T1000 (cell line): ENCODE measurements at regions not wholly inside any gene's neighbourhood (a gene's known extent, or its start where the extent isn't known, plus 50 kb on each side); places are given as distances from the start of the nearest gene placed in this dataset.

ENCODE experiments used
- DNase-seq: peaks from one replicate; lab custom pipeline; 2025; ENCODE audit warnings: mixed read lengths; lab: John Stamatoyannopoulos, UW

DNA sequence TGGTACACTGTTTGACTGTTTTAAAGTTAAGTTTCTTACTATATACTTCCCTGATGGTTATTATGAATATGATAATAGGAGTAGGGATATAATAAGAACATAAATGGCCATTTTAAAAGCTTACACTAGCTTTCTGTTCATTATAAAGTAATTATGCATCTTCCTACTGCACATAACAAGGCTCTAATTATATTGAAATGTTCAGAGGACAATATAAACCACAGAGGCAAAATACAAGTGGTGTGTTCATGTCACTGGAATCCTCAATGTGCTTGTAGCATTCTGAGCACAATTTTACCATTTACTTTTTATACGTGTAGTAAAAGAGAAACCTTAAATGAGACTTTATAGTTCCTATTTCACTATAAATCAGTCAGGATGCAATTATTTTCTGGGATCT, 268.3 kb downstream of the TMA16 start:
- DNase-seq = no peak

DNA sequence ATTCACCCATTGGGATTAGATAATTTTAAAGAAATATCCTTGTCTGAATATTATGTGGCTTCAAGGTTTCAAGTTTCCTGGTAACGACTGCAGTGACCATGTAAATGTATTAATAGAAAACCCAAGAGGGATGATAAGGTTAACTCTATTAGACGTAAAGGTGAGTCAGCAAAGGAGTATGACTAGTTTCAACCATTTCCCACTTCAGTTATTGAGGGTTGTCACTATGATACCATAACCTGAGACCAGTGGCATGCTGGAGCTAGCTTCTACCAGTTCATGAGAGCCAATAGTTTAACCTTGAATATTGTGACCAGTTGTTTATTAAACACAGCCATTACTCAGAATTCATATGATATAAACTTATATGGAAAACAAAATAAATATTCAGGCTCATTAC, 270.1 kb downstream of the TMA16 start:
- DNase-seq = no peak

DNA sequence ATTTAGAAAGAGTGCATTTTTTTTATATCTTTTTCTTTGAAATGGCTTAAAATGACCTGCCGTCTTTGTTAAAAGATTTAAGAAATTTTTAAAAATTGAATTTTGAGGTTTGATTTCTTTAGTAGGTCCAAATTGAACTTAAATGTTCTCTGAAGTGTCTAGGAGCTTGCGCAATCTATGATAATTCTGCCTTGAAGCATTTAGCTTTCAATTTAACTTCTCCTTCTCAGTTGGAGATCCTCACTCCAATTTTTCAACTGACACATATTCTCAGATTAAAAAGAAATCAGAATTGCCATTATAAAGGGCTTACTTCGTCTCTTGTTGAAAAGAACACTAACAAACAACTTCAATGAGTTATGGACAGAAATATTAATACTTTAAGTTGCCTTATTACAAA, 273.5 kb downstream of the TMA16 start:
- no peak for DNase-seq

DNA sequence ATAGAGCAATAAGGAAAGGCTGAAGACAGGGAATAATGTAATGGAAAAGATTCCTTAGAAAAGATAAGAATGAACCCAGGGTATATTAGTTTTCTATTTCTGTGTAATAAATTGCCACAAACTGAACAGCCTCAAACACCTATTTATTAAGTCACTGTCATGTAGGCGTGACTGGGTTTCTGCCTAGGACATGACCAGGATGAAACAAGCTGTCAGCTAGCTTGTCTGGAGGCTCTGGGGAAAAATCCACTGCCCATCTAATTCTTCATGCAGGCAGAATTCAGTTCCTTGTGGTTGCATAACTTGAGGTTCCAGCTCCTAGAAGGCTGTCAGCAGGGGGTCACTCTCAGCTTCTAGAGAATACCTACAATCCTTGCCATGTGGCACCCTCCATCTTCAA, 277.7 kb downstream of the TMA16 start:
- no peak for DNase-seq

DNA sequence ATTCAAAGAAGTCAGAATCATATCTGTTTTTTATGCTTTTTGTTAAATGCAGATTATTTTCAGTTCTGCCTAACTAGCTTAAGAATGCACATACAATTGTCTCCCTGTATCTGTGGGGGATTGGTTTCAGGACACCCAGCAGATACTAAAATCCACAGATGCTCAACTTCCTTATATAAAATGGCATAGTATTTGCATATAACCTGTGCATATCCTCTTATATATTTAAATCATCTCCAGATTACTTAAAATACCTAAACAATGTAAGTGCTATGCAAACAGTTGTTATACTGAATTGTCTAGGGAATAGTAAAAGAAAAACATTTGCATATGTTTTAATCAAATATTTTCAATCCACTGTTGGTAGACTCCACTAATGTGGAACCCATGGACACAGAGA, 279.4 kb downstream of the TMA16 start:
- DNase-seq = no peak

DNA sequence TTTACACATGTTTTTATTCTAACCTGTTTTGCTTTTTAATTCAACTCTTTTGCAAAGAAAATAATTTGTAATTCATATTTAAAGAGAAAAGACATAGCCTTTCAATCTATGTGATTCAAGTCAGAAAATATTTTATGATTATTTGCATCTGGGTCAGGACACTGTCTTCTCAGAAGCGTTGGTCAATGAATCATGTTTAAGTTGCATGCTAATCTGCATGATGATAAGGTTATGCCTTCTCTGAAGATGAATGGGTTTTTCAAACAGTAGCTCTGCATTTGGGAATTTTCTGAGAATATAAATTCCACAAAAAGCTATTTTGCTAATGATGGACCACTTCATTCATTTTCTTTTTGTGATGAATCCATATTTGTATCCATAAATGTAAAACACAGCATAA, 282.5 kb downstream of the TMA16 start:
- no peak for DNase-seq

DNA sequence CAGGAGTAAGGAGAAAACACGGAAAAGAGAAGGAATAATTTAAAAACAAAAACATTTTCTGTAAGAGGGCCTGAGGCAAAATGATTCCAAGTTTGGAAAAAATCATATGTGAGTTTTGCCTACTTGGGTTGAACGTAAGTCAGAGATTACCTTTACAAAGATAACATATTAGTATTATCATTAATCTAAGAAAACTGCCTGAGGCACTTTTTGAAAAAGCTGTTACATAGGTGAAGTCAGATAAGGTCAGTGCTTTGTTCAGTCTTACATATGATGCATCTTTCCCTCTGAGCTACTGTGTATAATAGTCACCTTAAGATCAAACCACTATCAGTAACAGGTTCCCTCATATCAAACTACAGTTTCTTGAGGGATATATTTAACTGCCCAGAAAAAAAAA, 287.2 kb downstream of the TMA16 start:
- DNase-seq = no peak

DNA sequence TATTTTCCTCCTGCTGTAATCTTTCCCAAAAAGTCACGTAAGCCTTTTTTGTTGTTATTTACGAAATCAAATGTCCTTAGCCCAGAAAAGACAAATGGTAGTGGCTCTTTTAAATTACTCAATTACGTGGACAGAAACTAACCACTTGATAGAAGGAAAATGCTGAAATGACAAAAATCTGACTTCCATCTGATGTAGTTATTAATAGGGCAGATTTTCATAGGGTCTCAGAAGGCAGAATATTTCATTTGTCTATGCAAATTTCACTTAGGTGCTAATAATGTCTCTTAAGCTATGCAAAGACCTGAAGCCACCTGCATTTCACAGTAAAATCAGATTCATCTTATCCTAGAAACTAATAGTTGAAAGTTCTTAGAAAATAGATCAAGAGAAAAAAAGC, 295.7 kb downstream of the TMA16 start:
- DNase-seq = no peak

DNA sequence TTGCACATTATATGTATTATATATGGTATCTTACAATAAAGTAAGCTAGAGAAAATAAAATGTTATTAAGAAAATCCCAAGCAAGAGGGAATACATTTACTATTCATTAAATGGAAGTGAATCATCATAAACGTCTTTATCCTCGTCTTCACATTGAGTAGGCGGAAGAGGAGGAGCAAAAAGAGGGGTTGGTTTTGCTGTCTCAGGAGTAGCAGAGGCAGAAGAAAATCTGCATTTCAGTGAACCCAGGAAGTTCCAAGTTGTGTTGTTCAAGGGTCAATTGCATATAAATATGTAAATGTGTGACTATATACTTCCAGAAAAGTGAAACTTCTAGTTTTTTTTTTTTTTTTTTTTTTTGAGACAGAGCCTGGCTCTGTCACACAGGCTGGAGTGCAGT, 301.4 kb downstream of the TMA16 start:
- no peak for DNase-seq

DNA sequence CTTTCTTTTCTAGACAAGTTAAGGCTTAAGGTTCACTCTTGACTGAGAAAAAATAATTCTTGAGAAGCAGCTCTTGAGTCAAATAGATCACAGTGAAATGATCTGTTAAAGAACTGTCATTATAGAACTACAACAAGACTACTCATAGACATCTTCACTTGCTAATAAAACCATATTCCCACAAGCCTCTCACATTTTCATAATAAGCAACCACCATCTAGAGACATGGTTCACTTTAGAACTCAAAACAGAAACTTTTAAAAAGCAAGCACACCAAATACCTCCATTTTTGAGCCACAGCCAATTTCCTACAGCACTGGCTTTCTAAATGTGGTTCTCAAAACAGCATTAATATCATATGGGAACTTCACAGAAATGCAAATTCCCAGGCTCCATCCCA, 309.5 kb downstream of the TMA16 start:
- no peak for DNase-seq

DNA sequence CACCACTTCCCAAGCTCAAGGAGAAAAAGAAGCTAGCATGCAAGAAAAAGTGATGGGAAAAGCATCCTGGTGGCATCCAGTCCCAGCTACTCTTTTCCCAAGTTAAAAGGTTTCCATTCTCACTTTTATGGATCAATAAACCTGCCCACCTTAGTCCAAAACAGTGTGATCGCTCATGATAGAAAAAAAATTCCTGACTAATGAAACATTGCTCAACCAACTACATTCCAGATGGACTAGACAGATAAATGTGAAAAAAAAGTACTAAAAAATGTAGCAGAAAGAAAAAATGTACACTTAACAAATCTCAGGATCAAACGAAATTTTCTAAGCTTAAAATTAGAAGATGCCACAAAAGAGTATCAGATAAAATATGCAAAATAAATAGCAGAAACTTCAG, 312.2 kb downstream of the TMA16 start:
- DNase-seq = no peak

DNA sequence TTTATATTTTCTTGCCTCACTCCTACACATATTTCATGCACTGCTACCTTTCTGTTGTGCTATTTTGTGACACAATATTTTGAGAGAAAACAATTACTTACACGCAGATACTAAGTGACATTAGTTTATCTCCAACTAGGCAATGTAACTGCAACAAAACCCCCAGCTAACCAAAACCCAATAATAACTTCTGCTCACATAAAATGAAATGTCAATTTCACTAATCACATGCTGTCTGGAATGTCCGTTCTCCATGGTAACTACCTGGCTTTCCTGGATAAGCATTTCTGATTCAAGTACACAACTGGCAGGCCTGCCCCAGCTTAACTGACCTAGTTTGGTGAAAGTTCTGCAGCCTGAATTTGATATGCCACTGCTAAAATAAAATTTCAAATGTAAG, 313.5 kb downstream of the TMA16 start:
- DNase-seq = no peak

DNA sequence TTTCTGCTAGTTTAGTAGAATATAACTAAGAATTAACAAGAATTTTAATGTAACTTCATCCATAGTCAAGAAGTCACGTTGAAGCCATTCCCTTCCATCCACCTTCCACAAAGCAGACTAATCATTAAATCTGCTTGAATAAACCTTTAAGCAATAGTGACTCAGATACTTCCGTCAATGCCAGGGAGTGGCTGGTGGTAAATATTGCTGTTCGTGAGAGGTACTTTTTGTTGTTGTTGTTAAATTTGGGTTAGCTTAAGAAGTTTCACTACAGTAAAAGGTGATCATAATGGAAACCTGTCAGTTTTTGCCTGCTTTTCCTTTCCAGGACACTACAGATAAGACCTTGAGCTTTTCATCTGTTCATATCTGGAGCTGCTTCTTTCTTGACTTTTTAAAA, 316.3 kb downstream of the TMA16 start:
- DNase-seq = no peak

DNA sequence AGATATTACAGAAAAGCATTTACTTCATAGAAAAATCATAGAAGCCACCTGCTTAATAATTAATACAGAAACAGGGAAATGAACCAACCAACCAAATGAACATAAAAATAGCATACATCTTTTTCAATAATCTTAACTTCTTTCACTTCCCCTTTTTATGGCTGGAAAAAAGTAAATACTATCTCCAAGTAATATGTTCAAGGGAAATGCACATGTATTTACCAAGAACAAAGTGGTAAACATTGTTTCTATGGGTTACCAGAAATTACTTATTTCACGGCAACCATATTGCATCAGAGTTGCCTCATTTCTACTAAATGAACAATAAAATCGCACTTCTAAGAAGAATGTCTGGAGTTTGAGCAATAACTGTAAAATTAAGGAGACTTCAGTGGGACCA, 321.3 kb downstream of the TMA16 start:
- no peak for DNase-seq

DNA sequence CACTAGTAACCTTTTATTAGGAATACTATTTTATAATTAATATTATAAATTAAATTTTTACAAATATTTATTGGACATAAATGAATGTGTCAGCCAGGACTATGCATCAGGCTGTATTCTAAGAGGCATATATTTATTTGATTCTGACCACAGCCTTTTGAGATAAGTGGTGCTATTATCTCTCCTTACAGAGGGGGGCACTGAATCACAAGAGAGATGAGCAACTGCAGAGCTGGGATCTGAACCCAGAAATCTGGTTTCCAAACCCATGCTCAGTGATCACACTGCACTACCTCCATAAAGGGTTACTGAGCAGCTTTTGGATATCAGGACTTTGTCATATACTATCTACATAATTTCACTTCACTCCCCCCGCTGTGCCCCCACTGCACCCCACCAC, 322.0 kb downstream of the TMA16 start:
- no peak for DNase-seq

DNA sequence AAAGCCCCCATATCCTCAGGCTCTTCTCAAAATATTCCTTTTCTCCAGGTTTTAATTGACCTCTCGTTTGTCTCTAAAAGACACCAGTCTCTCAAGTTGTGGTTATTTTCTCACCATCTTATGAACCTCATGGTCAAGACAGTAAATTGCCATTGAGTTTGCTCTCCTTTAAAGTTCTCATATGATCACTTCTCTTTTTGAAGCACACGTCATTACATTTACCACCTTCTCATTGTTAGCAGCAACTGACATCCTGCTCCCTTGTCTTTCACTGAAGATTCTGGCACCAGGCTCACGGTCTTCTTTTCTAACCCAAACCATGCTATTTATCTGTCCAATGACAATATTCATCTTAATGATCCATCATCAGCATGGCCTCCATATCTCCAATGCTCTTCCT, 324.2 kb downstream of the TMA16 start:
- DNase-seq = no peak

DNA sequence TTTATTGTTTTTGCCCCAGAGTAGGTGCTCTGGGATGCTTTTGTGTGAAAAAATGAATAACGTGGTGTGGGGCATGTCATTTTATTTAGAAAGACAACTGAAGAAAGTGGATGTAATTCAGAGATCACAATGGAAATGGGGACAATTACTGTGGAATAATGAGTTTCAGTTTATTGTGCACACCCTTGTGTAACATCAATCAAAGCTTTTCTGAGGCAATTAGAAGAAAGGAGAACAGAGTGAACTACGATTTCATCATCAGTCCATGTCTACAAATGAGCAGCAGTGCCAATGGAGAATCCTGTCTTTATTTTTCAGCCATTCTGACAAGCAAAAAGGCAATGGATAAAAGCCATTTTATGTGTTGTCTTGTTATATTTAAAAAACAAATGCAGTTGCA, 339.2 kb downstream of the TMA16 start:
- no peak for DNase-seq

DNA sequence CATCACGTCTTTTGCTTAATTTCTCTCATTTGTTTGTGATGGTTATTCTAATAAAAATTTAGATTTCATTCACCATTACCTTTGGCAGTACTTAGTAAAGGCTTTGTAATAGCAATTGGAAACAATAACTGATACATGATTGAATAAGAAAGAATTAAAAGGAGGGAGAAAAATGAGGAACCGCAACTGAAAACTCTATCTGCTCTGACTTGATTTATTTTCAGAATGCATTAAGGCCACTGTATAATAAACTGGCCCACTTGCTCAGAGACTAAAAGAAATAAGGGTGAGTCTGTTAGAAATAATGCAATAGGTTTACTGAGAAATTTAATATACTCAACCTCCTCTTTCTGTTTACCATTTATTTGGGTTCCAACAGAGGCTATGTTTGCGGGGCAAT, 351.5 kb downstream of the TMA16 start:
- DNase-seq = no peak

DNA sequence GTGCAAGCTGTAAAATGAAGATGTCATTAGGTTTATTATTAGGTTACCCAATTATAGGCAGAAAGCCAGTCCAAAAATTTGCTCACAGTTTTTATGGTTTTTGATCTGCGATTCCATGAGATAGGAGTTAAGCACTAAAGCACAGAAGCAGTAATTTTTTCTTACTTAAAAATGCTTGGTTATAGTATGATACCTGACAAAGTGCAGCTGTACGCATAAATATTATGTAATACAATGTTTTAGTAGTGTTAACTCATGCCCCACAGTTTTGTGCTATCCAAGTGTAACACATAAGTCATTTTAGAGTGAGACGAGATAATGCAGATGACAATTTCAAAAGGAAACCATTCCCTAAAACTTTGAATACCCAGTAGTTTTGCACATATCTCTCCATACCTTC, 357.8 kb downstream of the TMA16 start:
- no peak for DNase-seq

DNA sequence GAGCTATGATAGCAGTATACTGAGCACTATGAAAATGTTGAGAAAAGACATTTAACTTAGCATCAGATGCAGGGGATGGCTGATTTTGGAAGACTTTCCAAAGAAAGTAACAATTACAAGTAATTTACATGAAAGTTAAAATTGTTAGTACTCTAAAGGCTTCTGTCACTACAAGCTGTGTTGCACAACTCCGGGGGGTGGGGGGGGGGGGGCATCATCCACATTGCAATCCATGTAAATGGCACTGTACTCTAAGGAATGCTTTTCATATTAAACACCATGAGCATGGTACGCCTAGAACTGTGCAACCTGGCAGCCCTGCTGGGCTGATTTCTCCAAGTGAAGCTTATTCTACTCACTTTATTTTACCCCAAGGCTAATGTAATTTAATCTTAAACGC, 363.4 kb downstream of the TMA16 start:
- DNase-seq = no peak

DNA sequence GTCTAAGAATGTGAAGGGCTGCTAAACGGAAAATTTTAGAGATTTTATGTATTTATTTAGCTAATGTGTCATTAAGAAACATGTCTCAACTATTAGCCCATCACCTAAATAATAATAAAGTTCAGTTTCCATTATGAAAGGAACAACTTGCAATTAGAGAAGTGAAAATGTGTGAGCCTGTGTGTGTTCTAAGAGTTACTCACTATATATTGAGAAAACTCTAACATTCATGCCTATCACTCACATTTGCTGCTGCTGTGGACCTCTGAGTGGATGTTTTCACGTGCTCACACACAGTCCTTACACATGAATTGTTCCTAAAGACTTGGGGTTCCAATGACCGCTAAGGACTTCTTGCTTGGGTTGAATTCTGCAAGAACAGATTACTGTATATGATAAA, 364.0 kb downstream of the TMA16 start:
- DNase-seq = no peak

DNA sequence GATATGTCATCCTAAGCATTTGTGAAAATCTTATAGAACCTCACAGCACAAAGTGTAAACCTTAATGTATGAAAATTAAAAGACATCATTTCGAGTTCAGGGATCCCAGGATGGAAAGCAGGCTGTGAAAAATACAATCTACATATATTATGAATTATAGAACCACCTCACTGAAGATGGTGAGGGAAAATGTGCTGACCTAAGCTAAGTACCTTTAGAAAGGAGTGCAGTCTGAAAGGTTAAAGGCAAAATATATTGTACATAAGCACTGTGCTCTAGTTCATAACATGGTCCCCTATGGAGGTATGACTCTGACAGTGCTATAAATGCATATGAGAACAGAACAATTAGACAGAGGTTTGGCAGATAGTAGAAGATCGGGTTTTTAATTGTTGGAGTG, 368.6 kb downstream of the TMA16 start:
- DNase-seq = no peak

DNA sequence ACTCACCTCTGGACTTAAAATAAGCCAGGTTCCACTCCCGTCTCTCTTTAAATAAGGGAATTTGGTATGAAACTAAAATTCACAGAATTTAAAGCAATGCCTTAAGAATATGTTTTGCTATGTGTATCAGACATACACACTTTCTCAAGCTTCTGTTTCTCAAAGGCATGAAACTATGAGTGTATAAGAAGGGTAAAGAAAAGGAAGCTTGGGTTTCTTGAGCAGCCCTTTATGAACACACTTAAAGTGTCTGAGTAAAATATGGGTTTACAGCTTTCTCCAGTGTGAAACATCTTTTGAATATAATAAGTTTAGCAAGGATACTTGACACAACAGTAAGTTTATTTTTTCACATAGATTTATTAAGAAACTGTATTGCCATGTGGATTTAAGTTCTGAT, 370.5 kb downstream of the TMA16 start:
- no peak for DNase-seq

DNA sequence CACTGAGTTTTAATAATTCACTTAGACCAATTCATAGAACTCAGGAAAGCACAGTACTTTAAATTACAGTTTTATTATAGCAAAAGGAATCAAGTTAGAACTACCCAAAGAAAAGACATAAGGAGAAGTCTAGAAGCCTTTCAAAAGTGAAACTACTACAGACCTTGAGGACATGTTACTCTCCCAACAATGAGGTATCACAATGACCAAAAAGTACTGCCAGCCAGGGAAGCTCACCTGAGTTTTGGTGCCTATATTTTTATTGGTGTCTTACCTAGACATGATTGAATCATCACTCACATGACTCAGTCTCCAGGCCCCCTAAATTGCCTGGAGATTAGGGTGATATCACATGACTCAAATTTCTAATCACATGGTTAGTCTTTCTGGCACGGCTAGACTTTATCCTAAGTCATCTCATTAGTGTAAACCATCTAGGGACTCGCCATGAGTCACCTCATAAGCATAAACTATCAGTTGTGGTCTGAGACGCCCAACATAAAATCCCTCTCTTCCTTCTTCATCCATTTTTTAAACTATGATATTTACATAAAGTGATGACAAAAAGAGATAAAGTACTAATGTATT, 372.3 kb downstream of the TMA16 start:
- DNase-seq = no peak

DNA sequence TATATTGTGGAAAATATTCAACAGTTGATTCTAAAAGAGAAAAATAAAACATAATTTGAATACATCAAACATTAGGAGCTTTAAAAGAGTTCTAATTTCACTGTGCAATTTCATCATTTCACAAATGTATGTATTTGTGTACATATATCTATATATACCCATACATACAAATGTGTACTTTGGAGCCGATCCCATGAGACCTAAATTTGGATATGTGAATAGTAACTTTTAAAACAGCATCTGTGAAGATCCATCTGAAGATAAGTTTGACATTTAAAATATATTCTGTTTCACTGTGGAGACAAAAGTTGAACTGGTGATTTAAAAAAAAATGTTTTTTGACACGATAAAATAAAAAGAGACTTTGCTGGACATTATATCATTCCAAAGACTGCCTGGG, 374.0 kb downstream of the TMA16 start:
- DNase-seq = no peak
